Transverse colon (tissue), 4 donors: ENCODE measurements at regions not wholly inside any gene's neighbourhood (a gene's known extent, or its start where the extent isn't known, plus 50 kb on each side); places are given as distances from the start of the nearest gene placed in this dataset.

Source experiments
- DNase-seq: peaks from one replicate; pipeline ENCODE4 v3.0.0-alpha.2; 2019
- H3K27ac ChIP-seq, 4 donors: fragments of 200-600 bp; sonication (generic); 2 replicates each; pipeline ENCODE4 v1.5.1; 2016 to 2018; ENCODE audit warnings: inconsistent platforms in 4 of 4
- H3K27me3 ChIP-seq: fragments of 200-600 bp; sonication (generic); 2 replicates; pipeline ENCODE4 v1.5.1; 2017; ENCODE audit warnings: inconsistent platforms
- H3K36me3 ChIP-seq, 4 donors: fragments of 200-600 bp; sonication (generic); 2 replicates each; pipeline ENCODE4 v1.5.1; 2017 to 2019; ENCODE audit warnings: inconsistent platforms in 4 of 4
- H3K4me1 ChIP-seq, 4 donors: fragments of 200-600 bp; sonication (generic); 2 replicates each; pipeline ENCODE4 v1.5.1; 2017 to 2020; ENCODE audit warnings: inconsistent platforms in 4 of 4
- H3K4me3 ChIP-seq, 4 donors: fragments of 200-600 bp; sonication (generic); 1 replicate in 1 of 4; 2 replicates in 3 of 4; pipeline versions ENCODE4 v1.5.1 to v1.6.1; 2017 to 2019; ENCODE audit warnings: inconsistent platforms in 4 of 4
- H3K9me3 ChIP-seq, 2 donors: fragments of 200-600 bp; sonication (generic); 2 replicates each; pipeline ENCODE4 v1.5.1; 2017 to 2019; ENCODE audit warnings: inconsistent platforms in 2 of 2
- CTCF ChIP-seq, 5 experiments: fragments of 200-600 bp in 3 of 5; fragments of 450-650 bp in 2 of 5; sonication (generic) in 3 of 5; IDR thresholded peaks; 1 replicate in 2 of 5; 2 replicates in 3 of 5; pipeline ENCODE4 v1.5.1; 2016 to 2017; ENCODE audit warnings: antibody characterized with exemption in 5 of 5, inconsistent platforms in 3 of 5, mild to moderate bottlenecking in 2 of 5, moderate library complexity in 1 of 5
- EP300 ChIP-seq: sonication (generic); formaldehyde crosslinking; IDR thresholded peaks from one replicate; pipeline ENCODE4 v1.6.1; 2017; ENCODE audit warnings: antibody characterized with exemption, low read depth
- POLR2A ChIP-seq: fragments of 450-650 bp; IDR thresholded peaks from one replicate; pipeline ENCODE4 v1.6.1; 2016; ENCODE audit warnings: antibody characterized with exemption, mild to moderate bottlenecking, moderate library complexity
- POLR2AphosphoS5 ChIP-seq, 3 donors: sonication (generic); formaldehyde crosslinking; IDR thresholded peaks; one replicate each; pipeline ENCODE4 v1.6.1; 2016; ENCODE audit warnings: antibody characterized with exemption in 3 of 3
- WGBS, 2 donors: methylation state at CpG; one replicate each; pipeline ENCODE4 v1.1.5; 2018; ENCODE audit warnings: low coverage in 1 of 2; 5-methylcytosine and 5-hydroxymethylcytosine counted together
- in situ Hi-C, 4 donors: fragments of 200-750 bp; cut with MboI; loops; one replicate each; pipeline versions ENCODE4 v1.15.0 to v1.15.1; 2017; ENCODE audit warnings: low sequenced_read_pairs in 3 of 4, low pct_ligation_motif_present in 1 of 4, low pct_unique_long_range_greater_than_20kb in 1 of 4
- intact Hi-C: fragments of 100-400 bp; cut with DNase I; formaldehyde crosslinking; loops from one replicate; pipeline ENCODE4 v1.15.1; 2023; ENCODE audit warnings: low total_unique reads

GRCh38 chr14:58871573-58871972 is 233.8 kb downstream of the DACT1 start:
- WGBS, 2 donors: 79 to 80% methylated on average over 3 to 4 of the region's 4 CpGs
- DNase-seq: no peak
- in situ Hi-C loops: no loop called here
- Histone ChIP-seq H3K36me3 (no peaks in the 10 kb centered on the region), H3K27ac (no peak overlapping the region), H3K4me3 (no peak overlapping the region), H3K27me3 (no peaks in the 10 kb centered on the region), H3K9me3 (no peaks in the 10 kb centered on the region), H3K4me1 (no peaks in the 10 kb centered on the region)
- intact Hi-C loops: no loop called here
- no peak for TF ChIP-seq EP300

GRCh38 chr14:58872061-58872460 is 234.3 kb downstream of the DACT1 start:
- TF ChIP-seq POLR2AphosphoS5 (IDR thresholded peaks at IDR 0.05) (no peak), POLR2A (no peak), CTCF (IDR thresholded peaks at IDR 0.05) (no peak), EP300 (no peak)
- WGBS, 2 donors: 76 to 78% methylated on average over 3 to 6 of the region's 6 CpGs
- H3K4me3 ChIP-seq: no peak overlapping the region
- no peaks in the 10 kb centered on the region for H3K4me1 ChIP-seq
- in situ Hi-C loops: no loop called here
- no peaks in the 10 kb centered on the region for H3K36me3 ChIP-seq
- no peak overlapping the region for H3K27ac ChIP-seq
- intact Hi-C loops: no loop called here
- no peaks in the 10 kb centered on the region for H3K9me3 ChIP-seq
- DNase-seq: no peak
- no peaks in the 10 kb centered on the region for H3K27me3 ChIP-seq

GRCh38 chr14:58873228-58873953 is 235.6 kb downstream of the DACT1 start:
- H3K27me3 ChIP-seq: no peaks in the 10 kb centered on the region
- no peak overlapping the region for H3K4me3 ChIP-seq
- in situ Hi-C loops (no loop called here), intact Hi-C loops (no loop called here)
- H3K27ac ChIP-seq: no peak overlapping the region
- no peaks in the 10 kb centered on the region for H3K9me3 ChIP-seq
- DNase-seq: peak; percentile 66
- WGBS, 2 donors: 52 to 63% methylated on average over 5 of the region's 5 CpGs
- no peak for TF ChIP-seq POLR2A
- H3K4me1 ChIP-seq: no peaks in the 10 kb centered on the region
- H3K36me3 ChIP-seq: no peaks in the 10 kb centered on the region

GRCh38 chr14:58875613-58876012 is 237.9 kb downstream of the DACT1 start:
- no peak for DNase-seq
- no peak overlapping the region for H3K27ac ChIP-seq
- H3K36me3 ChIP-seq: no peaks in the 10 kb centered on the region
- 38% methylated on average over 1 of the region's 1 CpG for WGBS, 2 donors
- no peaks in the 10 kb centered on the region for H3K27me3 ChIP-seq
- intact Hi-C loops: no loop called here
- TF ChIP-seq POLR2AphosphoS5 (IDR thresholded peaks at IDR 0.05) (no peak), POLR2A (no peak), EP300 (no peak), CTCF (IDR thresholded peaks at IDR 0.05) (no peak)
- no peak overlapping the region for H3K4me3 ChIP-seq
- H3K4me1 ChIP-seq: no peaks in the 10 kb centered on the region
- H3K9me3 ChIP-seq: no peaks in the 10 kb centered on the region
- in situ Hi-C loops: no loop called here

GRCh38 chr14:58876608-58877007 is 238.8 kb downstream of the DACT1 start:
- in situ Hi-C loops (no loop called here), intact Hi-C loops (no loop called here)
- TF ChIP-seq CTCF (IDR thresholded peaks at IDR 0.05): no peak
- no peak for TF ChIP-seq EP300
- TF ChIP-seq POLR2AphosphoS5 (IDR thresholded peaks at IDR 0.05): no peak
- no peak for TF ChIP-seq POLR2A

More at GRCh38 chr14:58876608-58877007, 238.8 kb downstream of the DACT1 start:
- H3K9me3 ChIP-seq: no peaks in the 10 kb centered on the region
- H3K27ac ChIP-seq: no peak overlapping the region
- H3K36me3 ChIP-seq: no peaks in the 10 kb centered on the region
- no peak for DNase-seq
- H3K4me3 ChIP-seq: no peak overlapping the region
- H3K4me1 ChIP-seq: no peaks in the 10 kb centered on the region
- no peaks in the 10 kb centered on the region for H3K27me3 ChIP-seq
